Urinary bladder (tissue), 3 donors: ENCODE measurements at regions not wholly inside any gene's neighbourhood (a gene's known extent, or its start where the extent isn't known, plus 50 kb on each side); places are given as distances from the start of the nearest gene placed in this dataset.

Experiments
- DNase-seq: peaks from one replicate; pipeline ENCODE4 v3.0.0-alpha.2; 2015; ENCODE audit errors: extremely low spot score
- H3K27ac ChIP-seq: one replicate; pipeline ENCODE4 v1.5.1; 2013; ENCODE audit warnings: low read depth, mild to moderate bottlenecking, moderate library complexity
- H3K36me3 ChIP-seq: one replicate; pipeline ENCODE4 v1.6.1; 2013; ENCODE audit warnings: mild to moderate bottlenecking, moderate library complexity; ENCODE audit not compliant: insufficient read depth
- H3K4me1 ChIP-seq: one replicate; pipeline ENCODE4 v1.6.1; 2013; ENCODE audit warnings: mild to moderate bottlenecking, moderate library complexity; ENCODE audit not compliant: insufficient read depth
- H3K4me3 ChIP-seq: one replicate; pipeline ENCODE4 v1.5.1; 2013; ENCODE audit warnings: low read depth, low read length
- WGBS: extraction: QIAGEN DNeasy Blood & Tissue Kit; methylation state at CpG from one replicate; pipeline ENCODE4 v1.1.7; 2013; 5-methylcytosine and 5-hydroxymethylcytosine counted together
- donor health status: healthy with polysubstance abuse.
- donor health status: healthy.

- no peak overlapping the region for H3K27ac ChIP-seq
- DNase-seq: no peak
- no peaks in the 10 kb centered on the region for H3K36me3 ChIP-seq
- 69% methylated on average over 5 of the region's 5 CpGs for WGBS
- H3K4me1 ChIP-seq: no peaks in the 10 kb centered on the region
- no peak overlapping the region for H3K4me3 ChIP-seq
Measured at GRCh38 chrX:40459571-40460158, 121.1 kb upstream of the ATP6AP2 start.

GRCh38 chrX:40457406-40457805 lies 123.4 kb upstream of the ATP6AP2 start:
- DNase-seq: no peak
- Histone ChIP-seq H3K4me1 (no peaks in the 10 kb centered on the region), H3K27ac (no peak overlapping the region), H3K36me3 (no peaks in the 10 kb centered on the region), H3K4me3 (no peak overlapping the region)

GRCh38 chrX:40452031-40452430 lies 128.7 kb upstream of the ATP6AP2 start:
- no peak for DNase-seq
- Histone ChIP-seq H3K27ac (no peak overlapping the region), H3K4me3 (no peak overlapping the region), H3K36me3 (no peaks in the 10 kb centered on the region), H3K4me1 (no peaks in the 10 kb centered on the region)
- 93% methylated on average over 6 of the region's 6 CpGs for WGBS

- DNase-seq: no peak
- Histone ChIP-seq H3K36me3 (no peaks in the 10 kb centered on the region), H3K27ac (no peak overlapping the region), H3K4me3 (no peak overlapping the region), H3K4me1 (no peaks in the 10 kb centered on the region)
- 60% methylated on average over 8 of the region's 8 CpGs for WGBS
Measured at GRCh38 chrX:40449956-40450706, 130.6 kb upstream of the ATP6AP2 start.

- Histone ChIP-seq H3K36me3 (no peaks in the 10 kb centered on the region), H3K4me3 (no peak overlapping the region), H3K4me1 (no peaks in the 10 kb centered on the region), H3K27ac (no peak overlapping the region)
- 84% methylated on average over 7 of the region's 7 CpGs for WGBS
- DNase-seq: no peak
Measured at GRCh38 chrX:40449396-40449795, 131.4 kb upstream of the ATP6AP2 start.

- WGBS: 82% methylated on average over 6 of the region's 6 CpGs
- no peak overlapping the region for H3K27ac ChIP-seq
- DNase-seq: no peak
- H3K4me1 ChIP-seq: no peaks in the 10 kb centered on the region
- H3K36me3 ChIP-seq: no peaks in the 10 kb centered on the region
- no peak overlapping the region for H3K4me3 ChIP-seq
Measured at GRCh38 chrX:40448793-40449192, 132.0 kb upstream of the ATP6AP2 start.

- H3K27ac ChIP-seq: no peak overlapping the region
- 36% methylated on average over 6 of the region's 6 CpGs for WGBS
- no peak overlapping the region for H3K4me3 ChIP-seq
- no peaks in the 10 kb centered on the region for H3K4me1 ChIP-seq
- no peaks in the 10 kb centered on the region for H3K36me3 ChIP-seq
- DNase-seq: no peak
Measured at GRCh38 chrX:40446921-40447320, 133.8 kb upstream of the ATP6AP2 start.

- H3K4me1 ChIP-seq: no peaks in the 10 kb centered on the region
- no peak overlapping the region for H3K27ac ChIP-seq
- no peak for DNase-seq
- H3K36me3 ChIP-seq: no peaks in the 10 kb centered on the region
- no peak overlapping the region for H3K4me3 ChIP-seq
- WGBS: 94% methylated on average over 3 of the region's 3 CpGs
Measured at GRCh38 chrX:40445691-40446090, 135.1 kb upstream of the ATP6AP2 start.

- DNase-seq: no peak
- H3K4me3 ChIP-seq: no peak overlapping the region
- H3K36me3 ChIP-seq: no peaks in the 10 kb centered on the region
- WGBS: 86% methylated on average over 12 of the region's 12 CpGs
- no peak overlapping the region for H3K27ac ChIP-seq
- H3K4me1 ChIP-seq: no peaks in the 10 kb centered on the region
Measured at GRCh38 chrX:40444798-40445496, 135.8 kb upstream of the ATP6AP2 start.

GRCh38 chrX:40444133-40444532 lies 136.6 kb upstream of the ATP6AP2 start:
- no peak overlapping the region for H3K4me3 ChIP-seq
- no peak for DNase-seq
- no peaks in the 10 kb centered on the region for H3K36me3 ChIP-seq
- H3K4me1 ChIP-seq: no peaks in the 10 kb centered on the region
- H3K27ac ChIP-seq: no peak overlapping the region
- 75% methylated on average over 2 of the region's 2 CpGs for whole genome bisulfite sequencing

GRCh38 chrX:40440866-40441265 lies 139.9 kb upstream of the ATP6AP2 start:
- no peaks in the 10 kb centered on the region for H3K36me3 ChIP-seq
- H3K4me3 ChIP-seq: no peak overlapping the region
- WGBS: 62% methylated on average over 3 of the region's 3 CpGs
- DNase-seq: no peak
- no peak overlapping the region for H3K27ac ChIP-seq
- no peaks in the 10 kb centered on the region for H3K4me1 ChIP-seq

GRCh38 chrX:40439625-40440532 lies 140.9 kb upstream of the ATP6AP2 start:
- WGBS: 95% methylated on average over 9 of the region's 9 CpGs
- H3K4me1 ChIP-seq: no peaks in the 10 kb centered on the region

GRCh38 chrX:40437348-40437747 lies 143.4 kb upstream of the ATP6AP2 start:
- 79% methylated on average over 4 of the region's 4 CpGs for WGBS
- no peak overlapping the region for H3K27ac ChIP-seq
- H3K4me1 ChIP-seq: no peaks in the 10 kb centered on the region
- no peak overlapping the region for H3K4me3 ChIP-seq
- DNase-seq: no peak
- no peaks in the 10 kb centered on the region for H3K36me3 ChIP-seq

More at GRCh38 chrX:40439625-40440532, 140.9 kb upstream of the ATP6AP2 start:
- no peaks in the 10 kb centered on the region for H3K36me3 ChIP-seq
- DNase-seq: no peak
- no peak overlapping the region for H3K27ac ChIP-seq
- H3K4me3 ChIP-seq: no peak overlapping the region
